NT2/D1 (cell line): ENCODE measurements at regions not wholly inside any gene's neighbourhood (a gene's known extent, or its start where the extent isn't known, plus 50 kb on each side); places are given as distances from the start of the nearest gene placed in this dataset.

Source experiments
- DNase-seq: peaks from one replicate; pipeline ENCODE4 v3.0.0-alpha.2; 2011; ENCODE audit warnings: low read depth, low spot score
- H3K27me3 ChIP-seq: 2 replicates; pipeline ENCODE4 v1.6.0; 2011; ENCODE audit warnings: mild to moderate bottlenecking; ENCODE audit not compliant: insufficient read length, insufficient read depth
- H3K36me3 ChIP-seq: 2 replicates; pipeline ENCODE4 v1.6.1; 2011; ENCODE audit warnings: mild to moderate bottlenecking, low read length, mixed read lengths; ENCODE audit not compliant: insufficient read depth, insufficient read length
- H3K4me1 ChIP-seq: 2 replicates; pipeline ENCODE4 v1.5.1; 2011; ENCODE audit not compliant: insufficient read depth, insufficient read length
- H3K4me3 ChIP-seq: 2 replicates; pipeline ENCODE4 v1.5.1; 2011; ENCODE audit warnings: low read depth; ENCODE audit not compliant: insufficient read length
- H3K9ac ChIP-seq: 2 replicates; pipeline ENCODE4 v1.6.0; 2011; ENCODE audit warnings: low read depth; ENCODE audit not compliant: insufficient read length
- H3K9me3 ChIP-seq: 2 replicates; pipeline ENCODE4 v1.5.1; 2011; ENCODE audit warnings: mild to moderate bottlenecking, low read length; ENCODE audit not compliant: insufficient read depth
- SUZ12 ChIP-seq: IDR thresholded peaks from 2 replicates; pipeline ENCODE4 v1.6.1; 2011; ENCODE audit not compliant: insufficient read length, insufficient read depth; ENCODE audit errors: extremely low read depth
- YY1 ChIP-seq: IDR thresholded peaks from 2 replicates; pipeline ENCODE4 v1.6.1; 2011; ENCODE audit not compliant: insufficient read length, insufficient read depth
- ZNF274 ChIP-seq: IDR thresholded peaks from 2 replicates; pipeline ENCODE4 v1.6.1; 2011; ENCODE audit warnings: mild to moderate bottlenecking, low read depth, low read length

DNA sequence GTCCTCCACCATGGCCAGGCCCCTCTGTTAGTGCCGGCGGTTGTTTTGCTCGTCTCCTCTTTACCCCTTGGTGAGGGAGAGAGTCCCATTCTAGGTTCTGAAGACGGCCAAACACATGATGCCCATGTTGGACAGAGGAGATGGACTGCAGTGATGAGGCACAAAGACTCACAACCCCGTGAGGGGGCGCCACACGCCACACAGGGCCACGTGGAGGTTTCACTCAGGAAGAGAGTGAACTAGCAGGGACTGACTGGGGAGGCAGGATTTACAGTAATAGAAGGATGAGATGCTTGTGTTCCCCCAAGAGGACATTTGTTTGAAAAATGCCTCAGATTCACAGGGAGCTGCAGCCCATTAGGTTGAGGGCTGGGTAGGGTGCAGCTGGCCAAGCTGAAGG, 655.3 kb upstream of the FRG1 start:
- TF ChIP-seq ZNF274 (no peak), SUZ12 (no peak), YY1 (no peak)
- no peak for DNase-seq
- Histone ChIP-seq H3K9me3 (no peaks in the 10 kb centered on the region), H3K4me3 (no peak overlapping the region), H3K27me3 (no peaks in the 10 kb centered on the region), H3K36me3 (no peaks in the 10 kb centered on the region), H3K4me1 (no peaks in the 10 kb centered on the region), H3K9ac (no peak overlapping the region)

DNA sequence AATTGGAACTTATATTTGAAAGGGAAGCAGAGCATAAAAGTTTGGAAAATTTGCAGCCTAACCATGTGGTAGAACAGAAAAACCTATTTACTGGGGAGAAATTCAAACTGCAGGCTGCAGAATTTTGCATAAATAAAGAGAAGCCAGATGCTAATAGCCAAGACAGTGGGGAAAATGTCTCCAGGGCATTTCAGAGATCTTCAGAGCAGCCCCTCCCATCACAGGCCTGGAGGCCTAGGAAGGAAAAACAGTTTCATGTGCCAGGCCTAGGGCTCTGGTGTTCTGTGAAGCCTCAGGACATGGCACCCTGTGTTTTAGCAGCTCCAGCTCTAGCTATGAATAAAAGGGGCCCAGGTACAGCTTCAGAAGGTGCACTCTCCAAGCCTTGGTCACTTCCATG, 648.7 kb upstream of the FRG1 start:
- no peaks in the 10 kb centered on the region for H3K4me1 ChIP-seq
- H3K27me3 ChIP-seq = no peaks in the 10 kb centered on the region

DNA sequence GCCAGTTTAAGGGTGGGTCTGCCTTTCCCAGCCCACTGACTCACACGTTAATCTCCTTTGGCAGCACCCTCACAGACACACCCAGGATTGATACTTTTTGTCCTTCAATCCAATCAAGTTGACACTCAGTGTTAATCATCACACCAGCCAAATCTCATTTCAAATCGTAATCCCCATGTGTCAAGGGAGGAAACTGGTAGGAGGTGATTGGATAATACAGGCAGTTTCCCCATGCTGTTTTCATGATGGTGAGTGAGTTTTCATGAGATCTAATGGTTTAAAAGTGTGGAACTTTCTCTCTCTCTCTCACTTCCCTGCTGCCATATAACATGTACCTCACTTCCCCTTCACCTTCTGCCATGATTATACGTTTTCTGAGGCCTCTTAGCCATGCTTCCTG, 647.2 kb upstream of the FRG1 start:
- DNase-seq = no peak
- Histone ChIP-seq H3K9me3 (no peaks in the 10 kb centered on the region; the same call in 1 of the 2 replicates), H3K27me3 (no peaks in the 10 kb centered on the region), H3K4me3 (no peak overlapping the region), H3K4me1 (no peaks in the 10 kb centered on the region), H3K36me3 (no peaks in the 10 kb centered on the region), H3K9ac (no peak overlapping the region)
- no peak for TF ChIP-seq ZNF274
- no peak for TF ChIP-seq YY1
- TF ChIP-seq SUZ12 = no peak

More for the DNA sequence above, 648.7 kb upstream of the FRG1 start:
- Histone ChIP-seq H3K36me3 (no peaks in the 10 kb centered on the region), H3K9ac (no peak overlapping the region), H3K4me3 (no peak overlapping the region), H3K9me3 (no peaks in the 10 kb centered on the region; the same call in 1 of the 2 replicates)
- TF ChIP-seq YY1 (no peak), SUZ12 (no peak), ZNF274 (no peak)
- no peak for DNase-seq

DNA sequence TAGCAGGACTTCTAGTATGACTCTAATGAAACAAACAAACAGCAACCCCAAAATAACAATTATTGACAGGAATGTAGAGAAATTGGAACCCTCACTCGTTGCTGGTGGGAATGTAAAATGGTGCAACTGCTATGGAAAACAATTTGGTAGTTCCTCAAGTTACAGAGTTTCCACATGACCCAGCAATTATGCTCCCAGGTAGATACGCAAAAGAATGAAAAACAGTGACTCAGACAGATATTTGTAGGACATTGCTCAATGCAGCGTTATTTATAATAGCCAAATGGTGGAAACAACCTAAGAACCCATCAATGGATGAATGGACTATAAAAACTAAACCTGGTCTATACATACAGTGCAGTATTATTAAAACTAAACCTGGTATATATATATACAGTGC, 646.1 kb upstream of the FRG1 start:
- no peaks in the 10 kb centered on the region; the same call in 1 of the 2 replicates for H3K9me3 ChIP-seq
- H3K27me3 ChIP-seq = no peaks in the 10 kb centered on the region
- DNase-seq = no peak
- H3K4me1 ChIP-seq = no peaks in the 10 kb centered on the region
- no peak overlapping the region for H3K4me3 ChIP-seq
- TF ChIP-seq YY1 = no peak
- no peak for TF ChIP-seq ZNF274
- no peak for TF ChIP-seq SUZ12
- no peak overlapping the region for H3K9ac ChIP-seq
- no peaks in the 10 kb centered on the region for H3K36me3 ChIP-seq

DNA sequence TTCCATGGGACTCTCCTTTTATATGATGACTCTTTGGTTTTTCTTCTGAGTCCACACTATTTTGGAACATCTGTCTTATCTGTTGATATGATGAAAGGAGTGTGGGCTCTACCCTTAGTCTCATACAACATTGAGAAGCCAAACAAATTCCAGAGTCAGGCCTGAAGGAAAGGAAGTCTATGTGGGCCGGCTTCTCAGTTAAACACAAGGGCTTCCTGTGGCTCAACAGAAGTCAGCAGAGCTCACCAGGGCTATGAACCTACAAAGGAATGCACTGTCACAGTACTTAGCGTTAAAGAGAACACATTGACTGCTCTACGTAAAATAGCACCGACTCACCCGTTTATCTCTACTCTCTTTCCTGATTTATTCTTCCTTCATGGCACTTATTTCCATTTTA, 641.0 kb upstream of the FRG1 start:
- no peak overlapping the region for H3K9ac ChIP-seq
- no peak for TF ChIP-seq YY1
- TF ChIP-seq SUZ12 = no peak
- no peak for TF ChIP-seq ZNF274
- H3K4me3 ChIP-seq = no peak overlapping the region
- H3K27me3 ChIP-seq = no peaks in the 10 kb centered on the region
- no peaks in the 10 kb centered on the region for H3K36me3 ChIP-seq
- H3K9me3 ChIP-seq = no peaks in the 10 kb centered on the region
- no peak for DNase-seq
- H3K4me1 ChIP-seq = no peaks in the 10 kb centered on the region

DNA sequence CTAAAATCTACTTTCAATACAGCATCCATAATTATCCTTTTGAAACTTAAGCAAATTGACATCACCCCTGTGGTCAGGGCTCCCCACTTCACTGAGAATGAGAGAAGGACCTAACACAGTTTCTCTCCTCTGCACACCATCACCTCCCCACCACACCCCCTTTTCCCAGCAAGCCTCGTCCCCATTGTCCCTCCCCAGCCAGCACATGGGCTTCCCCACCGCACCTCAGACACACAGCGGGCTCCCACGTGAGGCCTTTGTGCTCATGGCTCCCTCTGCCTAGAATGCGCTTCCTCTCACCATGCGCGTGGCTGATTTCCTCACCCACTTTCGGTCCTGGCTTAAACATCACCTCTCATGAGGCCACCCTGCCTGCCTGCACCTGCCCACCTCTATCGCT, 639.0 kb upstream of the FRG1 start:
- no peaks in the 10 kb centered on the region for H3K4me1 ChIP-seq
- H3K36me3 ChIP-seq = no peaks in the 10 kb centered on the region
- no peak overlapping the region for H3K9ac ChIP-seq
- H3K4me3 ChIP-seq = no peak overlapping the region
- no peaks in the 10 kb centered on the region for H3K27me3 ChIP-seq
- TF ChIP-seq SUZ12 = no peak
- no peak for DNase-seq
- no peaks in the 10 kb centered on the region for H3K9me3 ChIP-seq

DNA sequence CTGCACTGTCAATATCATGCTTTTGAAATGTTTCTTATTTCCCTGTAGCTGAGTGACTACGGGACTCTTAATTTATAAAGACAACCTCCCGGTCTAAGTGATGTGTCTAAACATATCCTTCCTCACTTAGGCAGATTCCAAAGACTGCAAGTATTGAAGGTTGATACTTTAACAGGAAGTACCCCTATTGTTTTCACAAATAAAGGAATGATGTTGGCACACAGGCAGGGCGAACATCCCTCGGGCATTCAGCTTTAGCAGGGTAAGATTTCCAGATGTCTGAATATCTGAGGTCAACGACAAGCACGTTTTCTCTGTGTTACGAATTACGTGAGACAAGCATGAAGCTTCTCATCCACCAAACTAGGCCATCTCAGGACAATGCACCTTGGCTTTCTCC, 638.0 kb upstream of the FRG1 start:
- TF ChIP-seq YY1 = no peak
- TF ChIP-seq SUZ12 = no peak
- no peak for TF ChIP-seq ZNF274
- no peak overlapping the region for H3K4me3 ChIP-seq
- H3K9me3 ChIP-seq = no peaks in the 10 kb centered on the region
- no peaks in the 10 kb centered on the region for H3K4me1 ChIP-seq
- no peak for DNase-seq
- H3K36me3 ChIP-seq = no peaks in the 10 kb centered on the region
- H3K9ac ChIP-seq = no peak overlapping the region
- H3K27me3 ChIP-seq = no peaks in the 10 kb centered on the region

DNA sequence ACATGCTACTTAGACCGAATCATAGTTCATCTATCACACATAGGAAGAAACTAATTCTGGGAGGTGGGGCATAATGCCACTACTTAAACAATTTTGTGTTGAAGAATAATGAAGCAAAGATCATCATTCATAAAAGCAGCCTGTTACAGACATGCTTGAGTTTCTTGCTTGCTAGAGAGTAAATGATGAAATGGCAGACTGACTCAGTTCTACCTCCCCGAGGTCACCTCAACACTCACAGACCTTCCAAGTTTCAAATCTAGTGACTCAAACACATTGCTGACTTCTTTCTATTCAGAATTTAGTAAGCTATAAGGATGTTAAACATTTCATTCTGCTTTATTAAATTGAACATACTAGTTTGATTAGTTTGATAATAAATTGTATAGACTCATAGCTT, 636.5 kb upstream of the FRG1 start:
- DNase-seq = no peak
- Histone ChIP-seq H3K36me3 (no peaks in the 10 kb centered on the region), H3K4me1 (no peaks in the 10 kb centered on the region), H3K27me3 (no peaks in the 10 kb centered on the region), H3K4me3 (no peak overlapping the region), H3K9ac (no peak overlapping the region), H3K9me3 (no peaks in the 10 kb centered on the region)
- TF ChIP-seq YY1 (no peak), ZNF274 (no peak), SUZ12 (no peak)
